ENCODE measurements at regions not wholly inside any gene's neighbourhood (a gene's known extent, or its start where the extent isn't known, plus 50 kb on each side); places are given as distances from the start of the nearest gene placed in this dataset.

GRCh38 chr1:218499011-218499691, 154.0 kb downstream of the TGFB2 start:
- no peaks in the 10 kb centered on the region for H3K27me3 ChIP-seq (replicated peaks in 1 of 2; ENCODE audit: control insufficient read depth in 2 of 2, insufficient read depth in 2 of 2, low read length in 1 of 2)
- no peak overlapping the region for H3K4me2 ChIP-seq (ENCODE audit: control insufficient read depth, insufficient read depth)
- H3K36me3 ChIP-seq (ENCODE audit: control insufficient read depth in 2 of 2, insufficient read depth in 2 of 2, low read length in 1 of 2): no peaks in the 10 kb centered on the region
- ChIA-PET CTCF (interaction anchor here (1.7 kb wide), 1 partner anchor 22 kb away, joined by 4 read pairs; no protein-coding TSS in a partner anchor), POLR2A (interaction anchor here (0.6 kb wide), 1 partner anchor 190 kb away, joined by 4 read pairs; no protein-coding TSS in a partner anchor), RAD21 (ENCODE audit: unreplicated experiment) (no interaction called here), SMC1A (ENCODE audit: uncharacterized antibody, unreplicated experiment) (no interaction called here)
- no peak overlapping the region for H3K4me3 ChIP-seq
- no peak for DNase-seq (ENCODE audit: low read depth, low spot score)
- no peak for FAIRE-seq
- no peaks in the 10 kb centered on the region; the same call in 1 of the 2 replicates for H4K20me1 ChIP-seq (ENCODE audit: control insufficient read depth, insufficient read depth)
- no peak overlapping the region for H3K27ac ChIP-seq (ENCODE audit: control insufficient read depth, insufficient read depth)
- BruUV-seq (replicated peaks): no TSS peak
- in situ Hi-C loops (cut with MboI): no loop called here
- intact Hi-C loops (cut with micrococcal nuclease; ENCODE audit: unreplicated experiment): no loop called here
- no peaks in the 10 kb centered on the region for H3K4me1 ChIP-seq (ENCODE audit: control insufficient read depth, insufficient read depth, low read length)
- WGBS (ENCODE audit: insufficient coverage, insufficient replicate concordance, low lambda C conversion rate, missing lambda C conversion rate): 19% methylated on average over 4 of the region's 4 CpGs
- H2AFZ ChIP-seq (ENCODE audit: control insufficient read depth, low read depth, low read length): no peak overlapping the region
- TF ChIP-seq CBX3 (IDR thresholded peaks at IDR 0.05; ENCODE audit: borderline replicate concordance, low read depth) (no peak), ZNF24 (IDR thresholded peaks at IDR 0.05) (no peak), FOS (IDR thresholded peaks at IDR 0.05; ENCODE audit: borderline replicate concordance, extremely low read depth, insufficient read length) (no peak), PAX8 (IDR thresholded peaks at IDR 0.05) (no peak), KAT2A (conservative IDR thresholded peaks at IDR 0.05; ENCODE audit: control insufficient read depth, low read depth, low read length) (no peak), NR2C2 (IDR thresholded peaks at IDR 0.05; ENCODE audit: borderline replicate concordance, control insufficient read depth, insufficient read length, low read depth) (no peak), CHD1 (IDR thresholded peaks at IDR 0.05; ENCODE audit: low read depth, low read length) (no peak), IKZF1 (conservative IDR thresholded peaks at IDR 0.05) (no peak), EGR1 (IDR thresholded peaks at IDR 0.05; ENCODE audit: borderline replicate concordance in 1 of 2, low read depth in 2 of 2, low read length in 2 of 2) (no peak), CEBPB (IDR thresholded peaks at IDR 0.05; ENCODE audit: borderline replicate concordance in 1 of 2, low read depth in 2 of 2, low read length in 2 of 2) (no peak), HSF1 (IDR thresholded peaks at IDR 0.05; ENCODE audit: low read depth, low read length) (no peak), ZBED1 (IDR thresholded peaks at IDR 0.05; ENCODE audit: borderline replicate concordance) (no peak), IRF3 (IDR thresholded peaks at IDR 0.05) (no peak), MEF2B (IDR thresholded peaks at IDR 0.05; ENCODE audit: partially characterized antibody, poor library complexity, severe bottlenecking) (no peak)
- ATAC-seq: no peak
- H3K79me2 ChIP-seq (ENCODE audit: control insufficient read depth, insufficient read depth, low read length): no peaks in the 10 kb centered on the region
- no peaks in the 10 kb centered on the region for H3K9me3 ChIP-seq (replicated peaks; ENCODE audit: control insufficient read depth, insufficient read depth, low read length)
- no peak overlapping the region for H3K9ac ChIP-seq (ENCODE audit: control insufficient read depth, insufficient read depth, low read length)

Data from GM12878 (cell line).